ENCODE measurements at regions not wholly inside any gene's neighbourhood (a gene's known extent, or its start where the extent isn't known, plus 50 kb on each side); places are given as distances from the start of the nearest gene placed in this dataset.
A peak's percentile ranks its signal among the peaks of the same experiment; 100 is the strongest.

- Histone ChIP-seq H3K4me3 (no peak overlapping the region), H3K9me3 (no peaks in the 10 kb centered on the region), H3K27me3 (no peaks in the 10 kb centered on the region), H3K27ac (no peak overlapping the region), H3K36me3 (no peaks in the 10 kb centered on the region), H3K4me1 (peaks cover 0 to 16% (median 10%) of the 10 kb centered on the region in 4 donors)
- intact Hi-C loops (cut with DNase I; ENCODE audit: low total_unique reads), result no loop called here
- DNase-seq, result no peak
- no peak for TF ChIP-seq CTCF (IDR thresholded peaks at IDR 0.05)
These were observed 52.7 kb upstream of the PELI1 start for GRCh38 chr2:64196963-64197362.

GRCh38 chr2:64201151-64201550 lies 56.9 kb upstream of the PELI1 start:
- DNase-seq, result no peak
- H3K27me3 ChIP-seq, result no peaks in the 10 kb centered on the region
- H3K4me3 ChIP-seq, result no peak overlapping the region
- intact Hi-C loops (cut with DNase I; ENCODE audit: low total_unique reads), result loop anchor here (10.0 kb wide), 1 partner anchor 56 kb away; the partner anchor contains the start of gene PELI1
- no peaks in the 10 kb centered on the region for H3K36me3 ChIP-seq
- no peak for TF ChIP-seq CTCF (IDR thresholded peaks at IDR 0.05)
- H3K27ac ChIP-seq, result peak overlapping the region; percentile 88
- H3K9me3 ChIP-seq, result no peaks in the 10 kb centered on the region
- peaks cover 0 to 48% (median 31%) of the 10 kb centered on the region in 4 donors for H3K4me1 ChIP-seq

GRCh38 chr2:64202206-64202845 lies 58.1 kb upstream of the PELI1 start:
- H3K27ac ChIP-seq, result peak overlapping the region; percentile 88

GRCh38 chr2:64203131-64203857 lies 59.1 kb upstream of the PELI1 start:
- DNase-seq, result no peak
- no peak for TF ChIP-seq CTCF (IDR thresholded peaks at IDR 0.05)
- Histone ChIP-seq H3K9me3 (no peaks in the 10 kb centered on the region), H3K27me3 (no peaks in the 10 kb centered on the region), H3K4me1 (peaks cover 0 to 48% (median 31%) of the 10 kb centered on the region in 4 donors), H3K36me3 (no peaks in the 10 kb centered on the region), H3K4me3 (no peak overlapping the region), H3K27ac (peak overlapping the region; percentile 88)
- intact Hi-C loops (cut with DNase I; ENCODE audit: low total_unique reads), result loop anchor here (10.0 kb wide), 1 partner anchor 58 kb away; the partner anchor contains the start of gene PELI1

More at GRCh38 chr2:64202206-64202845, 58.1 kb upstream of the PELI1 start:
- no peak for DNase-seq
- no peak for TF ChIP-seq CTCF (IDR thresholded peaks at IDR 0.05)
- no peaks in the 10 kb centered on the region for H3K27me3 ChIP-seq
- intact Hi-C loops (cut with DNase I; ENCODE audit: low total_unique reads), result loop anchor here (10.0 kb wide), 1 partner anchor 58 kb away; the partner anchor contains the start of gene PELI1
- H3K4me3 ChIP-seq, result no peak overlapping the region
- H3K4me1 ChIP-seq, result peaks cover 0 to 48% (median 31%) of the 10 kb centered on the region in 4 donors
- no peaks in the 10 kb centered on the region for H3K36me3 ChIP-seq
- no peaks in the 10 kb centered on the region for H3K9me3 ChIP-seq

- Histone ChIP-seq H3K27ac (peak overlapping the region; percentile 88), H3K4me1 (peaks cover 0 to 48% (median 31%) of the 10 kb centered on the region in 4 donors), H3K36me3 (no peaks in the 10 kb centered on the region), H3K9me3 (no peaks in the 10 kb centered on the region), H3K4me3 (peak overlapping the region; percentile 26 to 38), H3K27me3 (no peaks in the 10 kb centered on the region)
- intact Hi-C loops (cut with DNase I; ENCODE audit: low total_unique reads), result loop anchor here (10.0 kb wide), 1 partner anchor 59 kb away; the partner anchor contains the start of gene PELI1
- no peak for TF ChIP-seq CTCF (IDR thresholded peaks at IDR 0.05)
- DNase-seq, result peak in 1 of 2 donors; percentile 30
These were observed 59.8 kb upstream of the PELI1 start for GRCh38 chr2:64203858-64204632.
